GM13976 (cell line): ENCODE measurements at regions not wholly inside any gene's neighbourhood (a gene's known extent, or its start where the extent isn't known, plus 50 kb on each side); places are given as distances from the start of the nearest gene placed in this dataset.
"Not testable (repeated sequence)": the region's sequence is repeated elsewhere in the genome, so short reads cannot be mapped to it uniquely, and the experiment has no call there.

Experiments
- DNase-seq: peaks from one replicate; pipeline ENCODE4 v3.0.0; 2012; ENCODE audit warnings: low spot score
- in situ Hi-C: fragments of 300-500 bp; cut with MboI; formaldehyde crosslinking; loops from one replicate; pipeline ENCODE4 v1.12.0; 2022; ENCODE audit warnings: low sequenced_read_pairs, mixed read lengths, inconsistent platforms; ENCODE audit not compliant: unreplicated experiment
- TF ChIP-seq, protein P1 (sequence below): IDR thresholded peaks from 2 replicates; pipeline ENCODE4 v1.5.1; 2012; ENCODE audit warnings: borderline replicate concordance, mild to moderate bottlenecking; ENCODE audit not compliant: insufficient read depth; ENCODE audit errors: extremely low read depth, missing control alignments, control extremely low read depth

DNA sequence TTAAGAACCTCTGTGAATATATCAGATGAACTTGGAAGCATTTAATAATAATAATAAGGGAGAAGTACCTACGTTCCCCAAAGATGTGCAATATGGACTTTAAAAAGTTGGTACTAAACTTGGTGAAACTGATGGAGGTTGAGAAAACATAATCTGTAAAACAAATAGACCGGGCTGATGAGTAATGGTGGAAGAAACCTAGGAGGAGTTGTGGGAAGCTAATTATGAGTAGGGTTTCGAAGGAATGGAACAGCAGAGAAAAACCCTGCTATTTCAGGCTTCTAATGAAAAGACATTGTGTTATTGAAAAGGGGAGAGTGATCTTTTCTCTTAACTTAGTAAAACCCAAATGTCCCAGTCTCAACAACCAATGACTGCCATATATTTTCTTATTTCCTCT, 229.3 kb downstream of the PCSK1 start:
- in situ Hi-C loops: no loop called here
- no peak for DNase-seq
- TF ChIP-seq, protein P1, sequence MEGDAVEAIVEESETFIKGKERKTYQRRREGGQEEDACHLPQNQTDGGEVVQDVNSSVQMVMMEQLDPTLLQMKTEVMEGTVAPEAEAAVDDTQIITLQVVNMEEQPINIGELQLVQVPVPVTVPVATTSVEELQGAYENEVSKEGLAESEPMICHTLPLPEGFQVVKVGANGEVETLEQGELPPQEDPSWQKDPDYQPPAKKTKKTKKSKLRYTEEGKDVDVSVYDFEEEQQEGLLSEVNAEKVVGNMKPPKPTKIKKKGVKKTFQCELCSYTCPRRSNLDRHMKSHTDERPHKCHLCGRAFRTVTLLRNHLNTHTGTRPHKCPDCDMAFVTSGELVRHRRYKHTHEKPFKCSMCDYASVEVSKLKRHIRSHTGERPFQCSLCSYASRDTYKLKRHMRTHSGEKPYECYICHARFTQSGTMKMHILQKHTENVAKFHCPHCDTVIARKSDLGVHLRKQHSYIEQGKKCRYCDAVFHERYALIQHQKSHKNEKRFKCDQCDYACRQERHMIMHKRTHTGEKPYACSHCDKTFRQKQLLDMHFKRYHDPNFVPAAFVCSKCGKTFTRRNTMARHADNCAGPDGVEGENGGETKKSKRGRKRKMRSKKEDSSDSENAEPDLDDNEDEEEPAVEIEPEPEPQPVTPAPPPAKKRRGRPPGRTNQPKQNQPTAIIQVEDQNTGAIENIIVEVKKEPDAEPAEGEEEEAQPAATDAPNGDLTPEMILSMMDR: no peak

DNA sequence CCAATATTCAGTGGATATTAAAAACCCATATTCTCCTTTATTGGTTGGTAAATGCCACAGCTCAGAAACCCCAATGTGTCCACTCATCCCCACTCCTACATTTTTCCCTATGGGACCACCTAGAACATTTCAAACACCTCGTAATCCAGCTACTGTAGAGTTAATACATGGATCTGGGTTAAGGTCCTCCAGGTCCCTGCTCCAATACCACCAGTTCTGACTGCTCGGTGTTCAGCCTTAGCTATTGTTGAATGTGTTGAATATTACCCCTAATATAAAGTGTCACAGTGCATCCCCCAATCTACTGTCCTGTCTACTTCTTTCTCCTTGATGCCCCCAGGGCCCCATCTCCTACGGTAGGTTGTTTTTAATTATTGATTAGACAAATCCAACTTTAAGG, 231.5 kb downstream of the PCSK1 start:
- TF ChIP-seq, protein P1: no peak

DNA sequence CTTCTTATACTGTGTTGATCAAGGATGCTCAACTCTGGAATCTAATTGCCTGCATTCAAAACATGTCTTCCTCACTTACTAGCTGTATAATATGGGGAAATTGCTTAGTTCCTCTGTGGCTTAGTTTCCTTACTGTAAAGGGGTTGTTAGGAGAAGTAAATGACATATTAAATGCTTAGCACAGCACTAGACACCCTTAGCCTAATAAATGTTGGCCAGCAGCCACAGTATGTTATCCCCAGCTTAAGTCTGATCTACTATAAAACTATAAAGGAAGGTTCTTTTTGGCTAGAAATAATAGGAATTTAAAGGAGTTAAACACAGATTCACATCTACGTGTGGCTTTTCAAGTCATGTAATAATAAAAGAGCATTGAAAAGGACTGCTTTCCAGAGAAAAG, 232.4 kb downstream of the PCSK1 start:
- DNase-seq: no peak
- TF ChIP-seq, protein P1: no peak
- in situ Hi-C loops: no loop called here

More for the DNA sequence above, 231.5 kb downstream of the PCSK1 start:
- in situ Hi-C loops: no loop called here
- DNase-seq: no peak

- in situ Hi-C loops: no loop called here
- DNase-seq: no peak
- TF ChIP-seq, protein P1: no peak
Measured at GRCh38 chr5:96199713-96200183, 233.3 kb downstream of the PCSK1 start.

- DNase-seq: no peak
- in situ Hi-C loops: no loop called here
- TF ChIP-seq, protein P1: no peak
Measured at GRCh38 chr5:96198356-96199058, 234.5 kb downstream of the PCSK1 start.

DNA sequence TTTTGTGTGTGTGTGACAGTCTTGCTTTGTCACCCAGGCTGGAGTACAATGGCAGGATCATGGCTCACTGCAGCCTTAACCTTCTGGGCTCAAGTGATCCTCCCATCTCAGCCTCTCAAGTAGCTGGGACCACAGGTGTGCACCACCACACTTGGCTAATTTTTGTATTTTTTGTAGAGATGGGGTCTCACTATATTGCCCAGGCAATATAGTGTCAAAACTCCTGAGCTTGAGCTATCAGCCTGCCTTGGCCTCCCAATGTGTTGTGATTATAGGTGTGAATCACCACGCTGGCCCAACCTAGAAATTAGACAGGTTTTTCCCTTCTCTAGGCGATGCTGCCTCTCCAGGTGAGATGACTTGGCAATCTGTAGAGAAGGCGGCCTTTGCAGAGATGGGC, 235.3 kb downstream of the PCSK1 start:
- in situ Hi-C loops, DNase-seq: not testable (repeated sequence)

- in situ Hi-C loops: no loop called here
- no peak for DNase-seq
- TF ChIP-seq, protein P1: no peak
Measured at GRCh38 chr5:96197347-96197746, 235.7 kb upstream of the ELL2 start.
